PC-9 (cell line): ENCODE measurements at regions not wholly inside any gene's neighbourhood (a gene's known extent, or its start where the extent isn't known, plus 50 kb on each side); places are given as distances from the start of the nearest gene placed in this dataset.

Source experiments
- BruUV-seq: library from RNA; stranded (reverse); fragments of 400-500 nt; replicated peaks from 2 replicates; lab custom pipeline; 2021; lab: Mats Ljungman, UMichigan
- CTCF ChIA-PET: fragments of 300-600 bp; sonication (Branson Sonifier 250); formaldehyde crosslinking; loops from one replicate; lab custom pipeline; 2022; ENCODE audit warnings: antibody characterized with exemption; lab: Charles Lee
- POLR2A ChIA-PET: fragments of 300-600 bp; sonication (Branson Sonifier 250); formaldehyde crosslinking; loops from one replicate; lab custom pipeline; 2022; ENCODE audit warnings: antibody characterized with exemption; ENCODE audit not compliant: unreplicated experiment; lab: Charles Lee
- DNase-seq, 2 experiments: peaks; one replicate each; pipeline versions ENCODE4 v3.0.0 to v3.0.0-alpha.2; 2015 to 2022; ENCODE audit warnings: mixed read lengths in 1 of 2
- H2AFZ ChIP-seq: fragments of 200-600 bp; sonication (generic); 2 replicates; pipeline ENCODE4 v1.8.1; 2017; ENCODE audit warnings: antibody characterized with exemption
- H3F3A ChIP-seq: fragments of 200-600 bp; sonication (generic); 2 replicates; pipeline ENCODE4 v1.8.1; 2017; ENCODE audit warnings: antibody characterized with exemption, mild to moderate bottlenecking, low read depth; ENCODE audit not compliant: insufficient read depth
- H3K27ac ChIP-seq: fragments of 200-600 bp; sonication (generic); 2 replicates; pipeline ENCODE4 v1.6.1; 2016; ENCODE audit warnings: mixed run types
- H3K27me3 ChIP-seq: fragments of 200-600 bp; sonication (generic); 2 replicates; pipeline ENCODE4 v1.6.1; 2016; ENCODE audit warnings: low read depth, mixed run types; ENCODE audit not compliant: insufficient read depth
- H3K36me3 ChIP-seq: fragments of 200-600 bp; sonication (generic); 2 replicates; pipeline ENCODE4 v1.6.1; 2016; ENCODE audit warnings: low read depth, mixed run types
- H3K4me1 ChIP-seq: fragments of 200-600 bp; sonication (generic); replicated peaks from 2 replicates; pipeline ENCODE4 v1.6.1; 2016; ENCODE audit warnings: mixed run types; ENCODE audit not compliant: insufficient read depth
- H3K4me2 ChIP-seq: fragments of 200-600 bp; sonication (generic); 2 replicates; pipeline ENCODE4 v1.6.1; 2017; ENCODE audit warnings: mixed run types
- H3K4me3 ChIP-seq: fragments of 200-600 bp; sonication (generic); 2 replicates; pipeline ENCODE4 v1.6.1; 2016; ENCODE audit warnings: mixed run types
- H3K79me2 ChIP-seq: fragments of 200-600 bp; sonication (generic); 2 replicates; pipeline ENCODE4 v1.6.1; 2017; ENCODE audit warnings: low read depth, mixed run types
- H3K9me2 ChIP-seq: fragments of 200-600 bp; sonication (generic); 2 replicates; pipeline ENCODE4 v1.8.1; 2017; ENCODE audit warnings: mild to moderate bottlenecking; ENCODE audit not compliant: insufficient read depth
- H3K9me3 ChIP-seq: fragments of 200-600 bp; sonication (generic); 2 replicates; pipeline ENCODE4 v1.8.1; 2016; ENCODE audit warnings: low read depth; ENCODE audit not compliant: insufficient read depth
- H4K20me1 ChIP-seq: fragments of 200-600 bp; sonication (generic); 2 replicates; pipeline ENCODE4 v1.8.1; 2017; ENCODE audit not compliant: insufficient read depth
- CTCF ChIP-seq: fragments of 200-600 bp; sonication (generic); conservative IDR thresholded peaks from 2 replicates; pipeline ENCODE4 v1.6.1; 2017; ENCODE audit warnings: mixed run types, antibody characterized with exemption, mild to moderate bottlenecking, moderate library complexity
- EZH2 ChIP-seq: fragments of 200-600 bp; sonication (generic); IDR thresholded peaks from 2 replicates; pipeline ENCODE4 v1.8.0; 2017; ENCODE audit warnings: antibody characterized with exemption, low read depth
- intact Hi-C: fragments of 100-400 bp; cut with micrococcal nuclease; formaldehyde crosslinking; loops from one replicate; pipeline ENCODE4 v1.10.0; 2022; ENCODE audit not compliant: unreplicated experiment

- intact Hi-C loops: no loop called here
- no peaks in the 10 kb centered on the region for H3K9me2 ChIP-seq
- H3K9me3 ChIP-seq: no peaks in the 10 kb centered on the region
- no peak overlapping the region for H3K4me3 ChIP-seq
- no peak overlapping the region for H3K4me2 ChIP-seq
- H3K4me1 ChIP-seq: no peaks in the 10 kb centered on the region
- H3F3A ChIP-seq: no peaks in the 10 kb centered on the region
- H3K36me3 ChIP-seq: no peaks in the 10 kb centered on the region
- BruUV-seq: no TSS peak
- no peak overlapping the region for H3K27ac ChIP-seq
- ChIA-PET POLR2A (no interaction called here), CTCF (no interaction called here)
- H4K20me1 ChIP-seq: no peaks in the 10 kb centered on the region
- H3K27me3 ChIP-seq: 0 out of 2 replicates have a peak, but pooled peaks cover 8% of the 10 kb centered on the region
- no peaks in the 10 kb centered on the region for H3K79me2 ChIP-seq
- TF ChIP-seq CTCF (no peak), EZH2 (no peak)
- no peak overlapping the region for H2AFZ ChIP-seq
- DNase-seq: no peak
Observed at GRCh38 chr12:115402443-115403180, 718.6 kb upstream of the TBX3 start.

- no peak for DNase-seq
- intact Hi-C loops: no loop called here
- TF ChIP-seq CTCF (no peak), EZH2 (no peak)
Observed at GRCh38 chr12:115401761-115402160, 717.8 kb upstream of the TBX3 start.

GRCh38 chr12:115400011-115400410 is 716.0 kb upstream of the TBX3 start:
- CTCF ChIA-PET: no interaction called here
- Histone ChIP-seq H3K4me2 (no peak overlapping the region), H4K20me1 (no peaks in the 10 kb centered on the region), H3F3A (no peaks in the 10 kb centered on the region), H3K4me1 (no peaks in the 10 kb centered on the region), H3K4me3 (no peak overlapping the region), H2AFZ (no peak overlapping the region), H3K9me3 (no peaks in the 10 kb centered on the region), H3K9me2 (no peaks in the 10 kb centered on the region), H3K79me2 (no peaks in the 10 kb centered on the region), H3K36me3 (no peaks in the 10 kb centered on the region), H3K27me3 (0 out of 2 replicates have a peak, but pooled peaks cover 8% of the 10 kb centered on the region), H3K27ac (no peak overlapping the region)
- no peak for DNase-seq
- no peak for TF ChIP-seq CTCF
- TF ChIP-seq EZH2: no peak
- intact Hi-C loops: no loop called here
- BruUV-seq: no TSS peak
- POLR2A ChIA-PET: no interaction called here

More at GRCh38 chr12:115401761-115402160, 717.8 kb upstream of the TBX3 start:
- H3F3A ChIP-seq: no peaks in the 10 kb centered on the region
- H2AFZ ChIP-seq: no peak overlapping the region
- no peaks in the 10 kb centered on the region for H3K9me2 ChIP-seq
- H3K4me3 ChIP-seq: no peak overlapping the region
- H3K27me3 ChIP-seq: 0 out of 2 replicates have a peak, but pooled peaks cover 8% of the 10 kb centered on the region
- H3K36me3 ChIP-seq: no peaks in the 10 kb centered on the region
- ChIA-PET CTCF (no interaction called here), POLR2A (no interaction called here)
- no peaks in the 10 kb centered on the region for H3K9me3 ChIP-seq
- no peaks in the 10 kb centered on the region for H3K79me2 ChIP-seq
- H3K4me2 ChIP-seq: no peak overlapping the region
- no peak overlapping the region for H3K27ac ChIP-seq
- H3K4me1 ChIP-seq: no peaks in the 10 kb centered on the region
- BruUV-seq: no TSS peak
- no peaks in the 10 kb centered on the region for H4K20me1 ChIP-seq
